ENCODE measurements at regions not wholly inside any gene's neighbourhood (a gene's known extent, or its start where the extent isn't known, plus 50 kb on each side); places are given as distances from the start of the nearest gene placed in this dataset.

DNA sequence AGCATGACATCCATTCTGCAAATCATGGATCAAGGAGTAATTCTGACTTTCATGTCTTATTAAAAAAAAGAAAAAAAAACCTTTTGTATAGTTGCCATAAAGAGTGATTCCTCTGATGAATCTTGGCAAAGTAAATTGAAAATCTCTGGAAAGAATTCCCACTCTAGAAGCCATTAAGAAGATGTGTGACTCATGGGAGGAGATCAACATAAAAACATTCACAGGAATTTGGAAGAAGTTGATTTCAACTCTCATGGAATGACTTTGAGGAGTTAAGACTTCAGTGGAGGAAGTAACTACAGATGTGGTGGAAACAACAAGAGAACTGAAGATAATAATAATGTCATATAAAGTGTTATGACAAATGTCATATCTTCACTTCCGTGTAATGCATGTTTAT lies 204.2 kb downstream of the PABPC4L start:
- Histone ChIP-seq H3K36me3 (no peaks in the 10 kb centered on the region), H3K27ac (no peak overlapping the region), H3K9me3 (no peaks in the 10 kb centered on the region), H3K4me3 (no peak overlapping the region), H3K27me3 (no peaks in the 10 kb centered on the region), H3K4me1 (no peaks in the 10 kb centered on the region)
- TF ChIP-seq EP300 (IDR thresholded peaks at IDR 0.05) (no peak), POLR2AphosphoS5 (IDR thresholded peaks at IDR 0.05) (no peak), POLR2A (IDR thresholded peaks at IDR 0.05) (no peak)
- TF ChIP-seq, protein P1, sequence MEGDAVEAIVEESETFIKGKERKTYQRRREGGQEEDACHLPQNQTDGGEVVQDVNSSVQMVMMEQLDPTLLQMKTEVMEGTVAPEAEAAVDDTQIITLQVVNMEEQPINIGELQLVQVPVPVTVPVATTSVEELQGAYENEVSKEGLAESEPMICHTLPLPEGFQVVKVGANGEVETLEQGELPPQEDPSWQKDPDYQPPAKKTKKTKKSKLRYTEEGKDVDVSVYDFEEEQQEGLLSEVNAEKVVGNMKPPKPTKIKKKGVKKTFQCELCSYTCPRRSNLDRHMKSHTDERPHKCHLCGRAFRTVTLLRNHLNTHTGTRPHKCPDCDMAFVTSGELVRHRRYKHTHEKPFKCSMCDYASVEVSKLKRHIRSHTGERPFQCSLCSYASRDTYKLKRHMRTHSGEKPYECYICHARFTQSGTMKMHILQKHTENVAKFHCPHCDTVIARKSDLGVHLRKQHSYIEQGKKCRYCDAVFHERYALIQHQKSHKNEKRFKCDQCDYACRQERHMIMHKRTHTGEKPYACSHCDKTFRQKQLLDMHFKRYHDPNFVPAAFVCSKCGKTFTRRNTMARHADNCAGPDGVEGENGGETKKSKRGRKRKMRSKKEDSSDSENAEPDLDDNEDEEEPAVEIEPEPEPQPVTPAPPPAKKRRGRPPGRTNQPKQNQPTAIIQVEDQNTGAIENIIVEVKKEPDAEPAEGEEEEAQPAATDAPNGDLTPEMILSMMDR (IDR thresholded peaks at IDR 0.05), result no peak
- WGBS, 2 donors, result 36 to 75% methylated on average over 1 of the region's 1 CpG
- intact Hi-C loops (cut with DNase I), result no loop called here
- DNase-seq, result no peak

DNA sequence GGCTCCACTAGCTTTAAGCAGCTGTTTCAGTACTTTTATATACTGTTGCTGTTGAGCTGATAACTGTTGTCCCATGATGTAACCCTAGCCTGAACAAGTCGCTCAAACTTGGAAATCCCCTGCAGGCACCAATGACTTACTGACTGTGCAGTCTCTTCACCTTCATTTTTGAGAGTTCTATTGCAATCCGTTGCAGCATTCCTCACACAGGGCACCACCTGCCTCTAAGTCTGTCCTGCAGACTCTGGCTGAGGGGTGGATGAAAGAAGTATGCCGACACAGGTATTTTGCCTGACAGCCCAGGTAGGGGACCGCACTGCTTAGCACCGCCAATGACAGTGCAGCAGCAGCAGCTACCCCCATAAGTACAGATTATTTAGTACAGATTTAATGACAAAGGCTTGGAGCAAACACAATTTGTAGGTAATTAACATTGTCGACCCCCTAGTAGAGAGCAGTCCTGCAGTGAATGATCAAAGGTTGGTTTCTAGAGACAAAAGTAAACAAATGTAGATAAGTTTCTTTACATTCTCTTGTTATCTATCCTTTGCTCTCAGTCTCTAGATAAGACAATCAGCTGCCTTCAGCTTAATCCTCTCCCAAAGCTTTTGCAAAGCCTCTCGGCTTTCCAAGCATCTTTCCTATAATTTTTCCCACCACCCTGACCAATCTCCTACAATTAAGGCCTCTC lies 205.0 kb downstream of the PABPC4L start:
- Histone ChIP-seq H3K9me3 (peaks cover 0 to 3% (median 0%) of the 10 kb centered on the region in 4 donors), H3K36me3 (no peaks in the 10 kb centered on the region), H3K27ac (no peak overlapping the region), H3K4me1 (no peaks in the 10 kb centered on the region), H3K4me3 (no peak overlapping the region), H3K27me3 (no peaks in the 10 kb centered on the region)
- DNase-seq, result no peak
- intact Hi-C loops (cut with DNase I), result no loop called here
- no peak for TF ChIP-seq EP300 (IDR thresholded peaks at IDR 0.05)
- TF ChIP-seq, protein P1 (IDR thresholded peaks at IDR 0.05), result no peak
- TF ChIP-seq POLR2AphosphoS5 (IDR thresholded peaks at IDR 0.05), result no peak
- no peak for TF ChIP-seq POLR2A (IDR thresholded peaks at IDR 0.05)
- WGBS, 2 donors, result 59 to 78% methylated on average over 7 of the region's 7 CpGs

DNA sequence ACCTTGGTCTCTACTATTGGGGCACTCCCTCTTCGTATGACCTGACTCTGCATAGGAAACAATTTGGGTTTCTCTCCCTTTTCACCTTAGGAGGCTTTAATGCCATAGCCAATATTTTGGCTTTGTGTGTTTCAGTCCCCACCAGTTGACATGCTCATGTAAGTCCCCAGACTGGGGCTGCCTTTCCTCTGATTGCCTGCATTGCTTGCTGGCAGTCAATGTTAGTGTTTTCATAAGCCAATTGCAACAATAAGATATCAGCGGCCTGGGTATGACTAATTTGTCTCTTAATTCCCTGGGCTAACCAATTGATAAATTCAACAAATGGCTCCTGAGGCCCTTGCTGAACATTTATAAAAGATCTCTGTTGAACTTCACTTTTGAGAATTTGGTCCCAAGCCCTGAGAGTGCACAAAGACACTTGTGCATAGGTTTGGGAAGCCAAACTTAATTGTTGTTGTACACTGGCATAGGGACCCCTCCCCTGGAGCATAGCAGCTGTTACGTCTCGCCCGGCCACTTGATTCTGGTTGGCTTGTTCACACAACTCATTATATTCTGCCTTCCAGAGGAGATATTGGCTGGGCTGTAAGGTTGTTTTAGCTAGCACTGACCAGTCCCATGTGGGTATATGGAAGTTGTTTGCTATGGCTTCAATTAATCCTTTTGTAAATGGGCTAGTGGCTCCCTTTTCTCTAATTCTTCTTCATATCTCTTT lies 206.2 kb downstream of the PABPC4L start:
- intact Hi-C loops (cut with DNase I), result no loop called here
- no peaks in the 10 kb centered on the region for H3K36me3 ChIP-seq
- H3K4me3 ChIP-seq, result no peak overlapping the region
- no peak overlapping the region for H3K27ac ChIP-seq
- no peak for DNase-seq
- no peak for TF ChIP-seq EP300 (IDR thresholded peaks at IDR 0.05)
- no peak for TF ChIP-seq POLR2A (IDR thresholded peaks at IDR 0.05)
- no peak for TF ChIP-seq POLR2AphosphoS5 (IDR thresholded peaks at IDR 0.05)
- TF ChIP-seq, protein P1 (IDR thresholded peaks at IDR 0.05), result no peak
- WGBS, 2 donors, result 90 to 92% methylated on average over 5 of the region's 5 CpGs
- no peaks in the 10 kb centered on the region for H3K27me3 ChIP-seq
- no peaks in the 10 kb centered on the region for H3K4me1 ChIP-seq
- H3K9me3 ChIP-seq, result peaks cover 0 to 6% (median 0%) of the 10 kb centered on the region in 4 donors

DNA sequence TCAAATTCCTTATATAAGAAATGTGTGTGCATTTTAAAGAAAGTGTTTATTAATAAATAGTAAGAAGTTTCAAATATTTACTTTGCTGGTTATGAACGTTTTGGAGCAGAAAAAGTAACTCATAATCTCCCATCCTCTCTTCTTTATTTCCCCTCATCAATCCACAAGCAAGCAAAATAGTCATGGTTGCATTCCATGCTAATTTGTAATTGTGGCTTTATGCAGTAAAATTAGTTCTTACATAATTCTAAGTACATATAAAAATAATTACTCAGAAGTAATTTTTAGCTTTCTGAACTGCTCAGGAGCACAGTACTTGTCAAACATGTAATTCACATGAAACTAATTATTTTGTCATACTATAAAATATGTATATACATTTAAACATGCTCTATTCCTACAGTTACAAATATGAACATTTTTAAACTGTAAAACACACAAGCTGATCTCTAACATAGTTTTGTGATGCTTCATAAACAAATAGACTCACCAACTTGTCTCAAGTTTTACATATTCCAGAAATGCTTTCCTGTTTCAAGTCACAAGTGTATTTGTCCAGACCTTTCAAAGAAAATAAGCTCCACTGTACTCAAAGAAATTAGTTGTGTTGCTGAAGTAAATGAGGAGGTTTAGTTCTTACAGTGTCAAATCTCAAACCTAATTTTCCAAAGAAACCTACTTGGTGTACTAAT lies 218.9 kb downstream of the PABPC4L start:
- Histone ChIP-seq H3K36me3 (no peaks in the 10 kb centered on the region), H3K4me1 (no peaks in the 10 kb centered on the region), H3K27me3 (no peaks in the 10 kb centered on the region), H3K27ac (no peak overlapping the region), H3K9me3 (no peaks in the 10 kb centered on the region), H3K4me3 (no peak overlapping the region)
- no peak for DNase-seq
- no peak for TF ChIP-seq EP300 (IDR thresholded peaks at IDR 0.05)
- TF ChIP-seq, protein P1 (IDR thresholded peaks at IDR 0.05), result no peak
- intact Hi-C loops (cut with DNase I), result no loop called here
- 2 to 26% methylated on average over 1 of the region's 1 CpG for WGBS, 2 donors

Data from sigmoid colon (tissue), 6 donors.